Prostate gland (tissue), 2 donors: ENCODE measurements at regions not wholly inside any gene's neighbourhood (a gene's known extent, or its start where the extent isn't known, plus 50 kb on each side); places are given as distances from the start of the nearest gene placed in this dataset.

Experiments used
- CTCF ChIP-seq, 4 experiments: fragments of 200-600 bp in 2 of 4; fragments of 450-650 bp in 2 of 4; sonication (generic) in 2 of 4; IDR thresholded peaks; 1 replicate in 3 of 4; 2 replicates in 1 of 4; pipeline ENCODE4 v1.5.1; 2016 to 2019; ENCODE audit warnings: antibody characterized with exemption in 4 of 4, mild to moderate bottlenecking in 2 of 4, moderate library complexity in 2 of 4
- POLR2A ChIP-seq: fragments of 450-650 bp; IDR thresholded peaks from one replicate; pipeline ENCODE4 v1.6.1; 2016; ENCODE audit warnings: antibody characterized with exemption, mild to moderate bottlenecking
- POLR2AphosphoS5 ChIP-seq: sonication (generic); formaldehyde crosslinking; IDR thresholded peaks from one replicate; pipeline ENCODE4 v1.6.1; 2017; ENCODE audit warnings: antibody characterized with exemption

- TF ChIP-seq CTCF (IDR thresholded peaks at IDR 0.05) (no peak), POLR2A (no peak), POLR2AphosphoS5 (no peak)
Measured at GRCh38 chr9:11092974-11093373, 480.2 kb upstream of the PTPRD start.
